Muscle of arm (tissue), 1 donor: ENCODE measurements at regions not wholly inside any gene's neighbourhood (a gene's known extent, or its start where the extent isn't known, plus 50 kb on each side); places are given as distances from the start of the nearest gene placed in this dataset.
"Not testable (repeated sequence)": the region's sequence is repeated elsewhere in the genome, so short reads cannot be mapped to it uniquely, and the experiment has no call there.

Source experiments
- DNase-seq: peaks from one replicate; pipeline ENCODE4 v3.0.0-alpha.2; 2013

GRCh38 chr10:78594559-78595268 lies 474.1 kb upstream of the ZMIZ1 start:
- no peak for DNase-seq

- no peak for DNase-seq
Measured at GRCh38 chr10:78595269-78595619, 473.5 kb upstream of the ZMIZ1 start.

GRCh38 chr10:78596556-78596955 lies 472.2 kb upstream of the ZMIZ1 start:
- DNase-seq: no peak

GRCh38 chr10:78597796-78598555 lies 470.8 kb upstream of the ZMIZ1 start:
- DNase-seq: no peak

- DNase-seq: no peak
Measured at GRCh38 chr10:78599122-78599853, 469.5 kb upstream of the ZMIZ1 start.

- no peak for DNase-seq
Measured at GRCh38 chr10:78600121-78600665, 468.6 kb upstream of the ZMIZ1 start.

- DNase-seq: no peak
Measured at GRCh38 chr10:78600740-78601139, 468.0 kb upstream of the ZMIZ1 start.

- no peak for DNase-seq
Measured at GRCh38 chr10:78602201-78602932, 466.4 kb upstream of the ZMIZ1 start.

- DNase-seq: no peak
Measured at GRCh38 chr10:78604286-78604685, 464.5 kb upstream of the ZMIZ1 start.

- no peak for DNase-seq
Measured at GRCh38 chr10:78604721-78605120, 464.0 kb upstream of the ZMIZ1 start.

GRCh38 chr10:78605800-78606350 lies 462.9 kb upstream of the ZMIZ1 start:
- no peak for DNase-seq

- DNase-seq: not testable (repeated sequence)
Measured at GRCh38 chr10:78606766-78607165, 462.0 kb upstream of the ZMIZ1 start.

GRCh38 chr10:78609976-78610375 lies 458.8 kb upstream of the ZMIZ1 start:
- no peak for DNase-seq

GRCh38 chr10:78613132-78613531 lies 455.6 kb upstream of the ZMIZ1 start:
- DNase-seq: no peak

- no peak for DNase-seq
Measured at GRCh38 chr10:78614267-78614666, 454.5 kb upstream of the ZMIZ1 start.

GRCh38 chr10:78614744-78615143 lies 454.0 kb upstream of the ZMIZ1 start:
- DNase-seq: no peak

GRCh38 chr10:78616125-78616695 lies 452.6 kb upstream of the ZMIZ1 start:
- DNase-seq: no peak

- no peak for DNase-seq
Measured at GRCh38 chr10:78617115-78617514, 451.7 kb upstream of the ZMIZ1 start.

GRCh38 chr10:78617631-78618030 lies 451.1 kb upstream of the ZMIZ1 start:
- no peak for DNase-seq

GRCh38 chr10:78618050-78618449 lies 450.7 kb upstream of the ZMIZ1 start:
- no peak for DNase-seq
